ENCODE measurements at regions not wholly inside any gene's neighbourhood (a gene's known extent, or its start where the extent isn't known, plus 50 kb on each side); places are given as distances from the start of the nearest gene placed in this dataset.

DNA sequence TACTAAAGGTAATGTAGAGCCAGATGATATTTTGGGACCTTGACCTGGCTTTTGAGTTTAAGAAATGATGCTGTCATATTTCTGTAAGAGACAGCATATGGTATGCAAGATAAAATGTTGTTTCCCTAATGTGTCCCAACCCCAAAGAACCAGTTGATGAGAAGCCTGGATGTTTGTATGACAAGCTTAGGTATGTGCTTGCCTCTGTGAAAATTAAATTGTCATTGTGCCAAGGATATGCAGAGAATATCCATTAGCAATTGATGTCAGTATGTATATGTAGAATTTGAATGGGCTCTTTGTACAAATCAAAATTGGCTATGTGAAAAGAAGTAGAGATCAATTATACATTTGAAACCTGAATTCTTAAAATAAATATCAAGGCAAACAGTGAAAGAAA is 650.8 kb upstream of the EYS start:
- H3K27ac Mint-ChIP-seq: no peak overlapping the region
- DNase-seq (no peak), ATAC-seq (no peak)
- no peaks in the 10 kb centered on the region for H3K27me3 Mint-ChIP-seq
- H3K4me3 Mint-ChIP-seq: no peak overlapping the region
- no peaks in the 10 kb centered on the region for H3K4me1 Mint-ChIP-seq
- H3K9me3 ChIP-seq (ENCODE audit: control insufficient read depth, low read length, poor library complexity, severe bottlenecking): peaks cover 5% of the 10 kb centered on the region
- H3K36me3 Mint-ChIP-seq (ENCODE audit: low read depth): no peaks in the 10 kb centered on the region

DNA sequence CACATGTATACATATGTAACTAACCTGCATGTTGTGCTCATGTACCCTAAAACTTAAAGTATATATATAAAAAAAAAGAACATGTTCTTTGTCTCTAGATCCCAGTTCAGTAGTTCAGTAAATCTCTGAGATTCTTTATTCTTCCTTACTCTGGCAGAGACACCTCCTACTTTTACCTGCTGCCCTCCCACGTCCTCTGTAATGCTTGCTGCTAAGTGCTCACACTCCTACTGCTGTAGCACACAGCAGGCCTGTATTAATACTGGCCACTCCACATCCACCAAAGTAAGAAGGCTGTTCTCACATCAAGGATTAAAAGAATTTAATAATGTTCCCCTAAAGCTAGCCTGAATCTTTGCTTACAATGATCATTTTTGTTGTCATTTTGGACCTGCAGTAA is 648.4 kb upstream of the EYS start:
- H3K9me3 ChIP-seq (ENCODE audit: control insufficient read depth, low read length, poor library complexity, severe bottlenecking): peaks cover 5% of the 10 kb centered on the region
- no peak for DNase-seq
- H3K27ac Mint-ChIP-seq: no peak overlapping the region
- no peak for ATAC-seq
- no peaks in the 10 kb centered on the region for H3K4me1 Mint-ChIP-seq
- H3K27me3 Mint-ChIP-seq: no peaks in the 10 kb centered on the region
- H3K4me3 Mint-ChIP-seq: no peak overlapping the region
- no peaks in the 10 kb centered on the region for H3K36me3 Mint-ChIP-seq (ENCODE audit: low read depth)

DNA sequence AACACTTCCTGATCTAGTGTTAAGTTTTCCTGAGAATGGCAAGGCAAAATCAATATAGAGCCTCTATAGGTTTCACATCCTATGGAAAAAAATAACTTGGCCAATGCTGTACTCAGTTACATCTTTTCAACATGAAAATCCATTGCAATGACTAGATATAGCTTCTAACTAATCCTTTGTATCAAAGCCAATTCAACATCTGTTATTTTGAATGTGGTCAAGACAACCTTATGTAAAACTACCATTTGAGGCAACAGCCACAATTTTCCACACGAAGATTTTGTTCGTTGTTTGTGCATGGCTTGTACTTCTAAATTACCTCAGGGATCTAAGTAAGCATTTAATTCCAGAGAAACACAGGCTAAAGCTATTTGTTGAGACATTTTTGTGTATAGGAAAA is 637.8 kb upstream of the EYS start:
- peaks cover 3% of the 10 kb centered on the region for H3K9me3 ChIP-seq (ENCODE audit: control insufficient read depth, low read length, poor library complexity, severe bottlenecking)
- no peaks in the 10 kb centered on the region for H3K4me1 Mint-ChIP-seq

DNA sequence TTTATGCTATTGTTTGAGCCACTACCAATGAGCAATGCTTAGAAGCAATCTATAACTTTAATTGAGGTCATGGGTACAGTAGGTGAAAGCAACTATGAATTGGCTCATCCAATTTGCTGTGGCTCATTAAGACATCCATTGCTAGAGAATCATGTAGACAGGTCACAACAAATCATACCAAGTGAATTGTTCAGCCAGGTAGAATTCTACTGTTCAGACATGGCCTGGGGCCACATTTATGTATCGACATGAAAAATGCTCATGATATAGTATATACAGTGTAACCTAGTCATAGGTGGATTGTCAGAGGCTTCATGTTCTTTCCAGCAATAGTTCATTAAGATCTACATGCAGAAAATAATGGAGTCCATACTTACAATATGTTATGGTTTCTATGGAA is 633.7 kb upstream of the EYS start:
- no peak for ATAC-seq
- Mint-ChIP-seq H3K27ac (no peak overlapping the region), H3K27me3 (no peaks in the 10 kb centered on the region), H3K4me1 (no peaks in the 10 kb centered on the region), H3K36me3 (ENCODE audit: low read depth) (no peaks in the 10 kb centered on the region), H3K4me3 (no peak overlapping the region)
- no peak for DNase-seq
- peaks cover 3% of the 10 kb centered on the region for H3K9me3 ChIP-seq (ENCODE audit: control insufficient read depth, low read length, poor library complexity, severe bottlenecking)

More for the DNA sequence above, 637.8 kb upstream of the EYS start:
- H3K4me3 Mint-ChIP-seq: no peak overlapping the region
- H3K27me3 Mint-ChIP-seq: no peaks in the 10 kb centered on the region
- H3K36me3 Mint-ChIP-seq (ENCODE audit: low read depth): no peaks in the 10 kb centered on the region
- no peak overlapping the region for H3K27ac Mint-ChIP-seq
- DNase-seq (no peak), ATAC-seq (no peak)

DNA sequence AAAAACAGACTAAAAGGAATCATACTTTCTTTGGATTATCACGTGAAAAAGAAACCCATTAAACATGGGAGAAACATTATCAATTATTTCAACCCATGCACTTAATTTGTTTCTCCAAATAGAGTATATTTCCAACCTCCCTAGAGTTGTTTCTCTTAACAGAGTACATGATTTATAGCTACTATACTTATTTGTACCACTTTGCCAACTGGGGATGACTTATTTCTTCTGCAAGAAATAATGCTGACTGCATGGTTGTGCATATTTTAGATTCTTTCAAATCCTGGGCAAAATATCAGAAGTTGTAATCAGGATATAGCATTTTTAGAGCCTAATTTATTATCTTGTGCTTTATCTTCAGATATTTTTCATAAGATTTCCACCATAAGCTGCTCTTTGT is 629.1 kb upstream of the EYS start:
- DNase-seq: no peak
- Mint-ChIP-seq H3K27ac (no peak overlapping the region), H3K4me1 (no peaks in the 10 kb centered on the region), H3K27me3 (no peaks in the 10 kb centered on the region), H3K36me3 (ENCODE audit: low read depth) (no peaks in the 10 kb centered on the region), H3K4me3 (no peak overlapping the region)
- no peak for ATAC-seq
- H3K9me3 ChIP-seq (ENCODE audit: control insufficient read depth, low read length, poor library complexity, severe bottlenecking): no peaks in the 10 kb centered on the region

DNA sequence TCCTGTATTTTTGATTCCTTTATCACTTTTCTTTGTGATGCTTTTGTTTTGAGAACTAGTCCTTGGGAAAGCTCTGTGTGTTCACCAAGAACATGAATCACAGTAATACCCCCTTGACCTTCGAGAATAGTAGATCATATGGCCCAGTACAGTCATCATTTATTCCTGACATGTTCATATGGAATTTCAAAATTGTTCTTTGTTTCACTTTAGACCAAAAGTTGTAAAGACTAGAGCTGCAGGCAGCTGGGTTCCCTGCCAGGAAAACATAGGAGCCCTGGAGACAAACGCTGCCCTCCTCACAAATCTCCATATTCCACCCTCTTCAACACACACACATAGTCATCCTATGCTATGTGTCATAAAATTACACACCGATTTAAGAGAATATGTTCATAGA is 621.2 kb upstream of the EYS start:
- no peak for ATAC-seq
- Mint-ChIP-seq H3K27me3 (no peaks in the 10 kb centered on the region), H3K4me1 (no peaks in the 10 kb centered on the region)

DNA sequence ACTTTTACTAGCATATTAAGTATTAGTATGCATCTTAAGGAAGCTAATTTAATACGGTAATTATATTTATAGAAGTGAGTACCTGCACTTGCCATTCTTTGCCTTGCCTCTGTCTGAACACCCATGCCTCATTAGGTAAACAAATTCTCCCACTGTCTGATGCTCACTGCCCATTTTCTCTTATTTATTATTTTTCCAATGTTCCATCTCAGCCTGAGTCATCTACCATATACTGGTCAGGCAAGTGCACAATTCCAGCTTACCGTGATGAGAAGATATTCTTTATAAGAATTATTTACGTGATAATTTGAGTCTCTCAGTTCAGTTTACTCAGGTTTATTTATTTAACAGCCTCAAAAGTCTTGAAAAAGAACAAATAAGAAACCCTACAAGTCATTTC is 619.2 kb upstream of the EYS start:
- Mint-ChIP-seq H3K27ac (no peak overlapping the region), H3K36me3 (ENCODE audit: low read depth) (no peaks in the 10 kb centered on the region), H3K4me3 (no peak overlapping the region), H3K27me3 (no peaks in the 10 kb centered on the region), H3K4me1 (no peaks in the 10 kb centered on the region)
- ATAC-seq (no peak), DNase-seq (no peak)
- no peaks in the 10 kb centered on the region for H3K9me3 ChIP-seq (ENCODE audit: control insufficient read depth, low read length, poor library complexity, severe bottlenecking)

More for the DNA sequence above, 621.2 kb upstream of the EYS start:
- DNase-seq: no peak
- Mint-ChIP-seq H3K27ac (no peak overlapping the region), H3K4me3 (no peak overlapping the region), H3K36me3 (ENCODE audit: low read depth) (no peaks in the 10 kb centered on the region)
- no peaks in the 10 kb centered on the region for H3K9me3 ChIP-seq (ENCODE audit: control insufficient read depth, low read length, poor library complexity, severe bottlenecking)

DNA sequence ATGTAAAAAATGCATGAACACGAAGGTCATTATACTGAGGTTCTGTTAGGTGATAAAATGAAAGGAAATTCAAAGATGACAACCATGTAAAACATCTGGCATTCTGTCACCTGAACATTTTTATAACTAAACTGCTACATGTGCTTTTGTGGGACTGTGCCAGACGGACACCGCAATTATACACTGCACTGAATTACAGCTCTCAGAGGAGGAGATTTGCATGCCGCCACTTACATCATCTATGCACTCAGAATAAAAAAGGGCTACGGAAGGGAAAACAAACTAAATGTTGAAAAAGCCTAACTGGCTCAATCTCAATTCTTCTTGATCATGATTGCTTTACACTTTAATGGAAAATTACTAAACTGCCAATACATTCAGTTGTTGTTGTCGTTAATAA is 614.0 kb upstream of the EYS start:
- no peaks in the 10 kb centered on the region for H3K9me3 ChIP-seq (ENCODE audit: control insufficient read depth, low read length, poor library complexity, severe bottlenecking)
- no peak for DNase-seq
- H3K36me3 Mint-ChIP-seq (ENCODE audit: low read depth): no peaks in the 10 kb centered on the region
- H3K4me1 Mint-ChIP-seq: no peaks in the 10 kb centered on the region
- H3K27ac Mint-ChIP-seq: no peak overlapping the region
- ATAC-seq: no peak
- no peak overlapping the region for H3K4me3 Mint-ChIP-seq
- H3K27me3 Mint-ChIP-seq: no peaks in the 10 kb centered on the region

DNA sequence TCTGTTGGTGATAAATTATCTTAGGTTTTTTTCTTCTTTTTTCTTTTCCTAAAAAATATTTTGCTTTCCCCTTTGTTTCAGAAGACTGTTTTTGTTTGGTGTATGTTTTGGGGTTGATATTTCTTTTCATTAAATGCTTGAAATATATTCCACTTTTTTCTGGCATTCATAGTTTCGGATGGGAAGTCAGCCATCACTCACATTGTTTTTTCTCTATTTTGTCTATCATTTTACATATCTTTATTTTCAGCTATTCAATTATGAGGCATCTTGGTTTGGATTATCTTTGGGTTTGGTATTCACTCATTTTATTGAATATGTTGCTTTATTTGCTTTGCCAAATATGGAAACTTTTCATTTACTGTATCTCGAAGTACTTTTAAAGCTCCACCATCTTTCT is 600.5 kb upstream of the EYS start:
- Mint-ChIP-seq H3K27me3 (no peaks in the 10 kb centered on the region), H3K4me1 (no peaks in the 10 kb centered on the region), H3K36me3 (ENCODE audit: low read depth) (no peaks in the 10 kb centered on the region), H3K27ac (no peak overlapping the region), H3K4me3 (no peak overlapping the region)
- DNase-seq: no peak
- no peak for ATAC-seq
- no peaks in the 10 kb centered on the region for H3K9me3 ChIP-seq (ENCODE audit: control insufficient read depth, low read length, poor library complexity, severe bottlenecking)

DNA sequence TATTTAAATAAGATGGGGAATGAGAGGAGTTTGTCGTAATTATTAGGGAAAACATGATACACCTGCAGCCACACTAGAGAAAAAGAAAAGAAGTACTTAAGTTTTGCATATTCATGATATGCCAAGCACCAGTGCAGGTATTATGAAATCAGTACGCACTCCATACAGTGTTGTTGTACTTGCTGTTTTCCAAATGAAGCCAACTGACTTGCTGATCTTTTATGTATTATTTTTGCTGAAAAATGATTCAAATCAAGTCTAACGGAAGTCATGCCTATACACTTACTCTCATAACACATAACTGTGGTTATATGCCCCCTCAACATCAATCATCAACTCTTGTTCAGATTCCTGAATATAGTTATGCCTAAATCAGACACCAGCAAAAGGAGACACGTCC is 584.9 kb upstream of the EYS start:
- Mint-ChIP-seq H3K4me3 (no peak overlapping the region), H3K27me3 (no peaks in the 10 kb centered on the region), H3K27ac (no peak overlapping the region), H3K4me1 (no peaks in the 10 kb centered on the region), H3K36me3 (ENCODE audit: low read depth) (no peaks in the 10 kb centered on the region)
- H3K9me3 ChIP-seq (ENCODE audit: control insufficient read depth, low read length, poor library complexity, severe bottlenecking): no peaks in the 10 kb centered on the region
- DNase-seq: no peak
- no peak for ATAC-seq

DNA sequence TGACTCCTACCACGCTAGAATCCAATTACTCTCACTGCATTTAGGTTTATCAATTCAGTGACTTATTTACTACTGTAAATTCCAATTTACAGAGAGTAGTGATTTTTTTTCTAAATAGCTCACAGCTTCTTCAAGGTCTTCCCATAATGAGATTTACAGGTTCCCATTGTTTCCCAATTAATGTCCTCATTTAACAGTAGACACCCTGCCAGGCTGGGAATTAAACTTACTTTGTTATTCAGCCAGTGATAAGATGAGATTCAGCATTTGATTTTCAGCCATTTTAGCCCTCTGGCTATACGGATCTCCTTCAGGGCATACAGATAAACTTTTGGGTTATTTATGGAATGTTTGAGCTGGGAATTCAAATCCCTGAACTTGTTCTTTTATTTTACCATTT is 582.9 kb upstream of the EYS start:
- Mint-ChIP-seq H3K27me3 (no peaks in the 10 kb centered on the region), H3K4me3 (no peak overlapping the region), H3K27ac (no peak overlapping the region), H3K36me3 (ENCODE audit: low read depth) (no peaks in the 10 kb centered on the region), H3K4me1 (no peaks in the 10 kb centered on the region)
- ATAC-seq (no peak), DNase-seq (no peak)
- H3K9me3 ChIP-seq (ENCODE audit: control insufficient read depth, low read length, poor library complexity, severe bottlenecking): no peaks in the 10 kb centered on the region

DNA sequence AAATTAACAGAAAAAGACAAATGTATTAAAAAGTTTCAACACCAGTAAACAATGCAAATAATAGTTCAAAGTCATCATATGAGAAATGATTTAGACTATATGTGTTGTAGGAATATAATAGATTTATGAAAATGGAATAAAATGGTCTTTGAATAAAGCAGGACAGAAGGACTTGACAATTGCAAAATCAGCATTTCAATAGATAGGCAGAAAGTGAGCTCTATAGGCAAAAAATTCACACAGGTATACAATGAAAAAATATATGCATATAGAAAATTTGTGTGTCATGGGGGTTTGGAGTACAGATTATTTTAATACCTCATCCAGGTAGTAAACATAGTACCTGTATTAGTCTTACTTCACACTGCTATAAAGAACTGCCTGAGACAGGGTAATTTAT is 571.1 kb upstream of the EYS start:
- DNase-seq (no peak), ATAC-seq (no peak)
- Mint-ChIP-seq H3K4me1 (no peaks in the 10 kb centered on the region), H3K4me3 (no peak overlapping the region), H3K27ac (no peak overlapping the region), H3K27me3 (no peaks in the 10 kb centered on the region), H3K36me3 (ENCODE audit: low read depth) (no peaks in the 10 kb centered on the region)
- H3K9me3 ChIP-seq (ENCODE audit: control insufficient read depth, low read length, poor library complexity, severe bottlenecking): peaks cover 3% of the 10 kb centered on the region

DNA sequence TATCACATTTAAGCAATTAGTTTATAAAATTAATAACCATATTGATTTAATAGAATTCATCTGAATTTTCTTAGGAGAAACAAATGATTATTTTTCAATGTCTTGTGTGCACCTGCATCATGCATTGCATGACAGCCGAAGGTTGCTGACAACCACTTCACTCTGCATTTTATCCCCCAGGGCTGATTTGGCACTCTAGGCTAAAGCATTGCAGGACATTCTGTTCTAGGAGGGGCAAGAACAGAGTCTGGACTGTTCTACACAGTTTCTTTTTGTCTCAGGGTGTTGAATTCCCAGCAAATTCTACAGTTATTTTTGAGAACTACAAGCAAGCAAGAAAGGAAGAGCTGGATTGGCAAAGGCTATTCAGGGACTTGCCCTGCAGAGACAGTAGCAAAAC is 570.4 kb upstream of the EYS start:
- Mint-ChIP-seq H3K27ac (no peak overlapping the region), H3K4me1 (no peaks in the 10 kb centered on the region), H3K4me3 (no peak overlapping the region), H3K27me3 (no peaks in the 10 kb centered on the region), H3K36me3 (ENCODE audit: low read depth) (no peaks in the 10 kb centered on the region)
- ATAC-seq (no peak), DNase-seq (no peak)
- peaks cover 3% of the 10 kb centered on the region for H3K9me3 ChIP-seq (ENCODE audit: control insufficient read depth, low read length, poor library complexity, severe bottlenecking)

DNA sequence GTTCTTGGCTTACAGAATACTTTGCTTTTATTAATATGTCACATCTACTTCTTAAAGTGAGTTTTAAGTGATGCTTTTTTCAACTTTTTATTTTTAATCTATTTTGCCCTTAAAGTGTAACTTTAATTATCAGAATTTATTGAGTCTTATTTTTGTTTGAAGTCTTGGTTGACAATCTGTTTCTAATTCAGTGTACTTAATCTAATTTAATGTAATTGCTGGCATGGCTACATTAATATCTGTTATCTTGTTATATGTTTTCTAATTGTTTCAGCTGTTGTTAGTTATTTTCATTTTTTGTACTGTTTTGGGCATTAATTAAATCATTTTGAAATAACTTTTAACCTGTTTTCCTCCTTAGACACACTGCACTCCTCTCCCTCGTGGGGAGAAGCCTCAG is 558.7 kb upstream of the EYS start:
- ATAC-seq (no peak), DNase-seq (no peak)
- H3K4me1 Mint-ChIP-seq: no peaks in the 10 kb centered on the region
- H3K27ac Mint-ChIP-seq: no peak overlapping the region
- H3K9me3 ChIP-seq (ENCODE audit: control insufficient read depth, low read length, poor library complexity, severe bottlenecking): no peaks in the 10 kb centered on the region
- no peaks in the 10 kb centered on the region for H3K36me3 Mint-ChIP-seq (ENCODE audit: low read depth)
- H3K4me3 Mint-ChIP-seq: no peak overlapping the region
- H3K27me3 Mint-ChIP-seq: no peaks in the 10 kb centered on the region

DNA sequence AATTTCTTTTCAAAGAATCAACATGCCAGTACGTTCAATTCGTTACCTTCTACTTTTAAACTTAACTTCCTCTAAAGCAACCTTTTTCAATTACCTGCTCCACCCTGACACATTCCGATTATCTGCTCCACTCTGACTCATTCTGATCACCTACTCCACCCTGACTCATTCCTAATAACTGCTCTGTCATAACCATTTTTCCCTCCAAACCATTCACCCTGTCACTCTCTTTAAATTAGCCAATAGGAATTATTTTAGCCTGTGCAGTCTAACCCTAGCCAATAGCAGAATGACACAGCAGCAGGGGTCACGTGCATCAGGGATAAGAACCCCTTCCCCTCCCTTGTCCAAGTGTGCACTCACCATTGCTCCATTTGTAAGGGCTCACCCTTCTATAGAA is 557.4 kb upstream of the EYS start:
- Mint-ChIP-seq H3K36me3 (ENCODE audit: low read depth) (no peaks in the 10 kb centered on the region), H3K4me3 (no peak overlapping the region), H3K4me1 (no peaks in the 10 kb centered on the region), H3K27ac (no peak overlapping the region), H3K27me3 (no peaks in the 10 kb centered on the region)
- ATAC-seq (no peak), DNase-seq (no peak)
- no peaks in the 10 kb centered on the region for H3K9me3 ChIP-seq (ENCODE audit: control insufficient read depth, low read length, poor library complexity, severe bottlenecking)

Data from T-helper 17 cell (primary cell).